ENCODE measurements at regions not wholly inside any gene's neighbourhood (a gene's known extent, or its start where the extent isn't known, plus 50 kb on each side); places are given as distances from the start of the nearest gene placed in this dataset.

GRCh38 chr1:219345953-219346352 is 172.3 kb downstream of the LYPLAL1 start:
- no peak overlapping the region for H3K4me3 ChIP-seq (ENCODE audit: low read length in 2 of 2)
- no peaks in the 10 kb centered on the region for H3K36me3 ChIP-seq (ENCODE audit: control insufficient read depth in 1 of 2, insufficient read depth in 2 of 2, low read length in 1 of 2)
- H3K4me1 ChIP-seq (ENCODE audit: control insufficient read depth in 1 of 2, insufficient read depth in 2 of 2, low read length in 2 of 2), result peaks cover 0 to 3% of the 10 kb centered on the region in 2 donors
- no peak for DNase-seq
- no peak overlapping the region for H3K27ac ChIP-seq (ENCODE audit: low read depth in 1 of 2, low read length in 2 of 2)
- peaks cover 2% of the 10 kb centered on the region for H3K9me3 ChIP-seq (ENCODE audit: control insufficient read depth, low read length)
- H3K27me3 ChIP-seq (ENCODE audit: control insufficient read depth in 1 of 2, insufficient read depth in 2 of 2, low read length in 1 of 2), result no peaks in the 10 kb centered on the region
- no peak for ATAC-seq (ENCODE audit: low FRiP score)
- intact Hi-C loops (cut with DNase I), result no loop called here

GRCh38 chr1:219342836-219343235 is 169.2 kb downstream of the LYPLAL1 start:
- ATAC-seq (ENCODE audit: low FRiP score), result no peak
- Histone ChIP-seq H3K4me3 (ENCODE audit: low read length in 2 of 2) (no peak overlapping the region), H3K27me3 (ENCODE audit: control insufficient read depth in 1 of 2, insufficient read depth in 2 of 2, low read length in 1 of 2) (no peaks in the 10 kb centered on the region), H3K27ac (ENCODE audit: low read depth in 1 of 2, low read length in 2 of 2) (no peak overlapping the region), H3K9me3 (ENCODE audit: control insufficient read depth, low read length) (peaks cover 2% of the 10 kb centered on the region), H3K36me3 (ENCODE audit: control insufficient read depth in 1 of 2, insufficient read depth in 2 of 2, low read length in 1 of 2) (no peaks in the 10 kb centered on the region), H3K4me1 (ENCODE audit: control insufficient read depth in 1 of 2, insufficient read depth in 2 of 2, low read length in 2 of 2) (peaks cover 0 to 3% of the 10 kb centered on the region in 2 donors)
- intact Hi-C loops (cut with DNase I), result no loop called here
- DNase-seq, result no peak
- 73 to 81% methylated on average over 4 of the region's 4 CpGs for WGBS, 2 donors

DNA sequence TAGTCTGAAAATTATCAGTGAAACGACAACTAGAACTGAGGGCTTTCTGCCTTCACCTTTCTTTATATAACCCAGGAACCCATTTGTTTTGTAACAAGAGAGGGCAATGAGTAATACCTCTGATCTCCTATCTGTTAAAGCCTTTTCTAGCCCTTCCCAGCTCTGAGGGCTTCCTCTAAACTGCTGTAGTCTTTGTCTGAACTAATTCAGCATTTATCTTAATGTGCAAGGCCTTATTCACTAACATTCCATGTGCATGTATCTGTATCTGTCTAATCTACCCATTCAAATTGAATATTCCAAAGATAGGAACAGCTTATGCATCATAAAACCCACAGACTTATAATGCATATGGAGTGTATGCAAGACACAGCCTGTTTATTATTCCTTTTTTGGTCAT is 167.1 kb downstream of the LYPLAL1 start:
- intact Hi-C loops (cut with DNase I), result no loop called here
- Histone ChIP-seq H3K9me3 (ENCODE audit: control insufficient read depth, low read length) (peaks cover under 1% of the 10 kb centered on the region), H3K4me1 (ENCODE audit: control insufficient read depth in 1 of 2, insufficient read depth in 2 of 2, low read length in 2 of 2) (no peaks in the 10 kb centered on the region), H3K27ac (ENCODE audit: low read depth in 1 of 2, low read length in 2 of 2) (no peak overlapping the region), H3K27me3 (ENCODE audit: control insufficient read depth in 1 of 2, insufficient read depth in 2 of 2, low read length in 1 of 2) (no peaks in the 10 kb centered on the region), H3K4me3 (ENCODE audit: low read length in 2 of 2) (no peak overlapping the region), H3K36me3 (ENCODE audit: control insufficient read depth in 1 of 2, insufficient read depth in 2 of 2, low read length in 1 of 2) (no peaks in the 10 kb centered on the region)
- ATAC-seq (ENCODE audit: low FRiP score) (no peak), DNase-seq (no peak)
- 88 to 91% methylated on average over 1 of the region's 1 CpG for WGBS, 2 donors

DNA sequence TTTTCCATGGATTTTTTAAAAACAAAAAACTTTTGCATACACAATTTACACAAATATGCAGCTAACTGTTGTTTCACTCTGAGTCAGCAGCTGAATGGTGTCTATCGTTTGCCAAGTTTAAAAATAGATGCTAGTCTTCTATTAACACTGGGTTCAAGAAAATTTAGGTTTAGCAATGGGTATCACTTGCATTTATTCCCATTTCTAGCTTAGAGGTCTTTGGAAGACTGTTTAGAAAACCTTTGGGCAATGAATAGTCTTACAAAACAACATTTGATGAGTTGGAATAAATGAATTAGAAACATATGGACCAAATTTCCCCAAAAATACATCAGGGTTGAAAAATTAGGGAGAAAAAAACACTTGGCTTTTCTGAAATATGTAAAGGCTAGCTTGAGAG is 165.8 kb downstream of the LYPLAL1 start:
- ATAC-seq (ENCODE audit: low FRiP score), result no peak
- DNase-seq, result no peak
- Histone ChIP-seq H3K4me3 (ENCODE audit: low read length in 2 of 2) (no peak overlapping the region), H3K36me3 (ENCODE audit: control insufficient read depth in 1 of 2, insufficient read depth in 2 of 2, low read length in 1 of 2) (no peaks in the 10 kb centered on the region), H3K27ac (ENCODE audit: low read depth in 1 of 2, low read length in 2 of 2) (no peak overlapping the region), H3K4me1 (ENCODE audit: control insufficient read depth in 1 of 2, insufficient read depth in 2 of 2, low read length in 2 of 2) (no peaks in the 10 kb centered on the region), H3K9me3 (ENCODE audit: control insufficient read depth, low read length) (no peaks in the 10 kb centered on the region), H3K27me3 (ENCODE audit: control insufficient read depth in 1 of 2, insufficient read depth in 2 of 2, low read length in 1 of 2) (no peaks in the 10 kb centered on the region)
- WGBS, 2 donors, result 5 to 6% methylated on average over 1 of the region's 1 CpG
- intact Hi-C loops (cut with DNase I), result no loop called here

DNA sequence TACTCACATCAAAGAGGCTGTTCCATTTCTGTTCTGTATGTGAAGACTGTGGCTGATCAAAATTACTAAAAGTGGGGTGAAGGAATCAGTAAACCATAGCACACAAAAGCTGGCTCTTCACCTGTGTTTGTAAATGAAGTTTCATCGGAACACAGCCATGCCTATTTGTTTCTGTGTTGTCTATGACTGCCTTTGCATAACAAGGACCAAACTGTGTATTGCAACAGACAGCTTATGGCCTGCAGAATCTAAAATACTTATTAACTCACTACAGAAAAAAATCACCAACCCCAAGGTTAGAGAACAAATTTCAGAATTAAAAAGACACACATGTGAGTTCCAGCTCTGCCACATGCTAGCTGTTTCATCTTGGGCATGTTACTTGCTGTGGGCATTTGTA is 163.9 kb downstream of the LYPLAL1 start:
- ATAC-seq (ENCODE audit: low FRiP score) (no peak), DNase-seq (no peak)
- 97% methylated on average over 1 of the region's 1 CpG for WGBS, 2 donors

DNA sequence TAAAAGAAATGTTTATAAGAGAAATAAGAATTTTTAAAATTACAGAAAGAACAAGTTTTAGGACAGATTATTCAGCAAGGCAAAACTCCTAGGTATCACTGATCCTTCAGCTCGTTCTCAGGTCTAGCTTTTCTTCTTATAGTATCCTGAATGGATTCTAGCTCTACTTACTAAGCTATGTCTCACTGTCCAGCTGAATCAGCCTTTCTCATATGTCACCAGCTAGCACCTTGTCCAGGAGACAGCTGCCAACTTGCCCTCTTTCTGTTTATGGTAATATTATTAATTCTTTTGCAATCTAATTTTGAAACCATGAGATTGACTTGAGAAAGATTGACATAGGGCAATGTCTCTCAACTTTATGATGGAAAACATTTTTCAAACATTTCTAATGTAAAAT is 159.9 kb downstream of the LYPLAL1 start:
- Histone ChIP-seq H3K27me3 (ENCODE audit: control insufficient read depth in 1 of 2, insufficient read depth in 2 of 2, low read length in 1 of 2) (no peaks in the 10 kb centered on the region), H3K27ac (ENCODE audit: low read depth in 1 of 2, low read length in 2 of 2) (no peak overlapping the region), H3K9me3 (ENCODE audit: control insufficient read depth, low read length) (no peaks in the 10 kb centered on the region), H3K4me3 (ENCODE audit: low read length in 2 of 2) (no peak overlapping the region), H3K36me3 (ENCODE audit: control insufficient read depth in 1 of 2, insufficient read depth in 2 of 2, low read length in 1 of 2) (no peaks in the 10 kb centered on the region), H3K4me1 (ENCODE audit: control insufficient read depth in 1 of 2, insufficient read depth in 2 of 2, low read length in 2 of 2) (no peaks in the 10 kb centered on the region)
- intact Hi-C loops (cut with DNase I), result no loop called here
- 91 to 96% methylated on average over 1 of the region's 1 CpG for WGBS, 2 donors
- ATAC-seq (ENCODE audit: low FRiP score) (no peak), DNase-seq (no peak)

More for the DNA sequence above, 163.9 kb downstream of the LYPLAL1 start:
- intact Hi-C loops (cut with DNase I), result no loop called here
- H3K9me3 ChIP-seq (ENCODE audit: control insufficient read depth, low read length), result no peaks in the 10 kb centered on the region
- no peaks in the 10 kb centered on the region for H3K36me3 ChIP-seq (ENCODE audit: control insufficient read depth in 1 of 2, insufficient read depth in 2 of 2, low read length in 1 of 2)
- H3K4me3 ChIP-seq (ENCODE audit: low read length in 2 of 2), result no peak overlapping the region
- no peaks in the 10 kb centered on the region for H3K27me3 ChIP-seq (ENCODE audit: control insufficient read depth in 1 of 2, insufficient read depth in 2 of 2, low read length in 1 of 2)
- no peak overlapping the region for H3K27ac ChIP-seq (ENCODE audit: low read depth in 1 of 2, low read length in 2 of 2)
- no peaks in the 10 kb centered on the region for H3K4me1 ChIP-seq (ENCODE audit: control insufficient read depth in 1 of 2, insufficient read depth in 2 of 2, low read length in 2 of 2)

DNA sequence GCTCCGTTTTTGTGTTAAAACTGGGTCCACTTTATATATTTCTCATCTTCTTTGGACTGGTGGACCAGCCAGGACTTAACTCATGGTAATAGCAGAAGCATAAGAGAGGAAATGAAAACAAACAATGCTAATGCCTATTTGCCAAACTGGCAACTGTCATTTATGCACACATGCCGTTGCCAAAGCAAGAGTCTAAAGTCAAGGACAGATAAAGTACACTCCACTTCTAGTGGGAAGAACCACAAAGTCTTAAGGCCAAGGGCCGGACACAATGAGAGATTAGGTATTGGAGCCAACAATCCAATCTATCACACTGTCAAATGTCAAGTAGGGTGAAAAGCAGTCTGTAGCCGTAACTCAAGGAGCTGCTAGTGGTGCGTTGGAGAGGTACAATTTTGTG is 157.7 kb downstream of the LYPLAL1 start:
- Histone ChIP-seq H3K9me3 (ENCODE audit: control insufficient read depth, low read length) (no peaks in the 10 kb centered on the region), H3K27ac (ENCODE audit: low read depth in 1 of 2, low read length in 2 of 2) (no peak overlapping the region), H3K27me3 (ENCODE audit: control insufficient read depth in 1 of 2, insufficient read depth in 2 of 2, low read length in 1 of 2) (no peaks in the 10 kb centered on the region), H3K4me1 (ENCODE audit: control insufficient read depth in 1 of 2, insufficient read depth in 2 of 2, low read length in 2 of 2) (no peaks in the 10 kb centered on the region), H3K36me3 (ENCODE audit: control insufficient read depth in 1 of 2, insufficient read depth in 2 of 2, low read length in 1 of 2) (no peaks in the 10 kb centered on the region), H3K4me3 (ENCODE audit: low read length in 2 of 2) (no peak overlapping the region)
- intact Hi-C loops (cut with DNase I), result no loop called here
- DNase-seq (no peak), ATAC-seq (ENCODE audit: low FRiP score) (no peak)
- WGBS, 2 donors, result 65 to 72% methylated on average over 5 of the region's 5 CpGs

DNA sequence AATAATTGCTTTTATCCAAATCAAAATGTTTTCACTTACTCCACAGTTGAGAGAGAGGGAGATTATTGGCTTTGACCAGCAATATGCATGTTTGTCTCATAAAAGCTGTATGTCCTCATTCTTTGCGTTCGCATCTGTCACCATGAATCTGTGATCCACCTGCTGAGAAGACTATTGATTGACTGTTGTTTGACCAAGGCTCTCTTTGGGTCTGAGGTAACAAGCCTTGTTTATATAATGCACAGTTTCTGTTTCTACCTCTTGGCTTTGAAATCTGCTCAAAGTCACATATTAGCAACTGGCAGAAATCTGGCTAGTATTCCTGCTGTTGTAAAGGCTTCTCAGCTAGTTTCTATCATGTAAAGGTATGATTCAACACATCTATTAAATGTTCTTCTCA is 157.0 kb downstream of the LYPLAL1 start:
- no peak for ATAC-seq (ENCODE audit: low FRiP score)
- intact Hi-C loops (cut with DNase I), result no loop called here
- Histone ChIP-seq H3K9me3 (ENCODE audit: control insufficient read depth, low read length) (no peaks in the 10 kb centered on the region), H3K36me3 (ENCODE audit: control insufficient read depth in 1 of 2, insufficient read depth in 2 of 2, low read length in 1 of 2) (no peaks in the 10 kb centered on the region), H3K27me3 (ENCODE audit: control insufficient read depth in 1 of 2, insufficient read depth in 2 of 2, low read length in 1 of 2) (no peaks in the 10 kb centered on the region), H3K27ac (ENCODE audit: low read depth in 1 of 2, low read length in 2 of 2) (no peak overlapping the region), H3K4me1 (ENCODE audit: control insufficient read depth in 1 of 2, insufficient read depth in 2 of 2, low read length in 2 of 2) (no peaks in the 10 kb centered on the region), H3K4me3 (ENCODE audit: low read length in 2 of 2) (no peak overlapping the region)
- WGBS, 2 donors, result 82 to 98% methylated on average over 2 of the region's 2 CpGs
- no peak for DNase-seq

- H3K4me3 ChIP-seq (ENCODE audit: low read length in 2 of 2), result no peak overlapping the region
- H3K4me1 ChIP-seq (ENCODE audit: control insufficient read depth in 1 of 2, insufficient read depth in 2 of 2, low read length in 2 of 2), result no peaks in the 10 kb centered on the region
- no peaks in the 10 kb centered on the region for H3K36me3 ChIP-seq (ENCODE audit: control insufficient read depth in 1 of 2, insufficient read depth in 2 of 2, low read length in 1 of 2)
- ATAC-seq (ENCODE audit: low FRiP score) (no peak), DNase-seq (no peak)
- H3K9me3 ChIP-seq (ENCODE audit: control insufficient read depth, low read length), result no peaks in the 10 kb centered on the region
- intact Hi-C loops (cut with DNase I), result no loop called here
- no peak overlapping the region for H3K27ac ChIP-seq (ENCODE audit: low read depth in 1 of 2, low read length in 2 of 2)
- no peaks in the 10 kb centered on the region for H3K27me3 ChIP-seq (ENCODE audit: control insufficient read depth in 1 of 2, insufficient read depth in 2 of 2, low read length in 1 of 2)
Measured at GRCh38 chr1:219330001-219330400, 156.3 kb downstream of the LYPLAL1 start.
